ENCODE measurements at regions not wholly inside any gene's neighbourhood (a gene's known extent, or its start where the extent isn't known, plus 50 kb on each side); places are given as distances from the start of the nearest gene placed in this dataset.
"Not testable (repeated sequence)": the region's sequence is repeated elsewhere in the genome, so short reads cannot be mapped to it uniquely, and the experiment has no call there.

DNA sequence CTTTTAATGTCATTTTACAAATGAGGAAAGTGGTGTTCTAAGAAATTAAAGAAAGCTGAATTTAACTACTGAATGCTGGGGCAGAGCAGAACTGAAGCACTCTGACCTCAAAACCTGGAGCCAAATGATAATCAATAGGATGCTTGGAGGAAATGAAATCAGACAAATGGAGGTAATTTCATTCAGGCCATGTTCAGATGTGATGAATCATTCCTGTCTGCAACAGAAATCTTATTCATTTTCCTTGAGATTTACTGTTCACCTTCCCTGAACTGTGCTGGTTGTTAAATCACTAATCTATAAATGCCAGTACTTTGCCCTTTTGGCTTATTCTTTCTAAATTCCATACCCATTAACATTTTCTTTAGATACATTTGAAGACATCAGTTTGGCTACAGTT lies 85.6 kb upstream of the SNX7 start:
- DNase-seq (ENCODE audit: low spot score) = no peak

DNA sequence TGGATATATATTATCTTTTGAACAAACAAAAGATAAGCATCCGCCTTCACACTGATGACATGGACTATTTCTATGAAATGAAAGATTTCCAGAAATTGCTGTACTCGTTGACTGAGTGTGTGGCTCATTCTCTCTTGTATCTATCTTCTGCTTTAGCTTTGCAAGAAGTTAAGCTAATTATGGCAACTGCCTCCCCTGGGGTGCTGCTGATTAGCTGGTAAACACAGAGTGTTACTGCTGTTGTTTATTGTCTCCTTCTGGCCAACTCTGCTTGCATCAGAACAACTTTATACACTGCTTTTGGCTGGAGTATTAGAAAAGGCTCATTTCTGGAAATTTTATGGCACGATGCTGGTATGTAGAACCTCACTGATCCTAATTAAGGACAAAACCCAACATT lies 95.6 kb upstream of the SNX7 start:
- no peak for DNase-seq (ENCODE audit: low spot score)

DNA sequence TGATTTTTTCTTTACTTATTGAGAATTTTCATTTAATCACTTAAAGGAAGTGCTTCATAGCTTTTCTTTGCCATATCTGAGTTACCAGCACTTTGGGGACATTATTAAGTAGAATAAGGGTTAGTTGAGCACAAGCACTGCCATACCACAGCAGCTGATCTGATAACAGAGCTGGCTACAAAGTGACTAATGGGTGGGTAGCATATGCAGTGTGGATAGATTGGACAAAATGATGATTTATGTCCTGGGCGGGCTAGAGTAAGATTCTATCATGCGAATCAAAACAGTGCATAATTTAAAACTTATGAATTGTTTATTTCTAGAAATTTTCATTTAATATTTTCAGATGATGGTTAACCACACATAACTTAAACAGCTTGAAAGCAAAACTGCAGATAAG lies 102.2 kb upstream of the SNX7 start:
- DNase-seq (ENCODE audit: low spot score) = no peak

DNA sequence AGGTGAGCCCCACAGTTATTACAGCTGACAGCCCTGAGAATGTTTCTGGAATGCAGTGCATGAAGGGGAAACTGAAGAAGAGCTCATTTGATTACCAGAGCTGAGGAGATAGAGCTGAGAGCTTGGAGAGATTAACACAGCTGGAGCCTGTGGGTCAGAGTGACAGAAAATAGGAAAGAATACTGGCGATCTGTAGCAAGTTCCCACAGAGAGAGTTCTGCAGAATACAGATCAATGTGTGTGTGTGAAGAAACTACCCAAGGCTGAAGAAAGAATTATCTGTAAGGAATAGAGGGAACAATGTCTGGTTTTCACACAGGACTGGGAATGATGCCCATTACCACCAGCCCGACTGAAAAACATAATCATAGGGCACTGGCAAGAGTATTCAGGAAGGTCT lies 103.6 kb upstream of the SNX7 start:
- no peak for DNase-seq (ENCODE audit: low spot score)

DNA sequence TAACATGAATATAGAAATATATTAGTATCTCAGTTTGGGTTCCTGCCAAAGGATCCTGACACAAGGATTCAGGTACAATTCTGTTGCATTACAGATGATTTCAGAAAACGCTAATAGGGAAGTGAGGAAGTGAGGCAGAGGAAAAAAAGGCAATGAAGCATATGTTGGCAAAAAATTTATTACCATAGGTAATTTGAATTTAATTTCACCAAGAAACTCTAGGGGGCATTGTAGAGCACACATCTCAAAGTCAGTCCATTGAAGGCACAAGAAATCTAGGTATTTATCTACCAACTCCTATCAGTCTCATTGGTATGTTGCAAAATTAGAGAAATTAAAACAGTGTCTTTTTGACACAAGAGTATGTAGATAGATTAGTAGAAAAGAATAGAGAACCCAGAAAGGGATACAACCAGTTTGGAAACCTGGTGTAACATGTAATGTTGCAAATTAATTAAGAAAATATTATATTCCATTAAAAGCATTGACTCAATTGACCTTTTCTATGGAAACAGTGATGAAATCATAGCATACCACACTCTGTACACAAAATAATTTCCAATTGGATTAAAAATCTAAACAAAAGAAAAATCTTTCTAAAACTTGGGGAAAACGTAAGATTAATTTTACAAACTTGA lies 104.9 kb upstream of the SNX7 start:
- DNase-seq (ENCODE audit: low spot score) = no peak

DNA sequence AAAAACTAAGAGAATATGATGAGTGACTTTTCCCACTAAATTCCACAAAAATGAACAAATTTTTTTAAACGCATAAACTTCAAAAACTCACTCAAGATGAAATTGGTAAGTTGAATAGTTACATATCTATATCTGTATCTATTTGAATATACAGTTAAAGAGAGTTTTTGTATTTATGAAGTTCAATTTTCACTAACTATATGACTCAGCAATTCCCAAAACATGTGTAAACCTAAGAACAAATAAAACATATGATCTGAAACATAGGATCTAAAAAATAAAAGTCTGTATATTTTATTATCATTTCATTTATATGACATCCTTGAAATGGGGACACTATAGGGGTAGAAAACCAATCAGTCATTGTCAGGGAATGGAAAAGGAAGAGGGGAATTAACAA lies 105.7 kb upstream of the SNX7 start:
- no peak for DNase-seq (ENCODE audit: low spot score)

DNA sequence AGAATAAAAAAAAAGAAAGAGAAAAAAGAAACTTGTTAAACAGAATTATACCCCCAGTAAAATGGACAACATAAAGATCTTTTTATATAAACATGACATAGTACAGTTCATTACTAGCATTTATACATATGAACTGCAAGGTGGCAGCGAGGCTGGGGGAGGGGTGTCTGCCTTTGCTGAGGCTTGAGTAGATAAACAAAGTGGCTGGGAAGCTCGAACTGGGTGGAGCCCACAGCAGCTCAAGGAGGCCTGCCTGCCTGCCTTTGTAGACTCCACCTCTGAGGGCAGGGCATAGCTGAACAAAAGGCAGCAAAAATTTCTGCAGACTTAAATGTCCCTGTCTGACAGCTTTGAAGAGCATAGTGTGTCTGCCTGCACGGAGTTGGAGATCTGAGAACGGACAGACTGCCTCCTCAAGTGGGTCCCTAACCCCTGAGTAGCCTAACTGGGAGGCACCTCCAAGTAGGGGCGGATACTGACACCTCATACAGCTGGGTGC lies 108.9 kb upstream of the SNX7 start:
- not testable (repeated sequence) for DNase-seq (ENCODE audit: low spot score)

DNA sequence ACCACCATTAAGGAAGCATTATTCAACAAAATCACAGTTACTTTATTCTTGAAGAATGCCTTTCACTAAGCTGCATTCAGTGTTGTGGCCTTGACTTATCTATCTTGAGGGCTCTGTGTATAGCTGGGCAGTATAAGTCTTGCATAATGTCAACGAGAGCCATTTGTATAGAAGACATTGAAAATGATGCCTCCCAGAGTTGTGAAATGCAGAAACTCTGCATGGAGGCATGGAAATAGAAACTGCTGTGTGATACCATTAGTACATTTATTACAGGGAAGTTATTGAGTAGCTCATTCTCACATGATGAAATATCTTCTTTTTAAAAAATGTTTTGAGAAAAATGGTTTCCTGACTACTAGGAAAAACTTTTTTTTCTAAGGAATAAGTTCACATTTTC lies 111.4 kb upstream of the SNX7 start:
- no peak for DNase-seq (ENCODE audit: low spot score)

DNA sequence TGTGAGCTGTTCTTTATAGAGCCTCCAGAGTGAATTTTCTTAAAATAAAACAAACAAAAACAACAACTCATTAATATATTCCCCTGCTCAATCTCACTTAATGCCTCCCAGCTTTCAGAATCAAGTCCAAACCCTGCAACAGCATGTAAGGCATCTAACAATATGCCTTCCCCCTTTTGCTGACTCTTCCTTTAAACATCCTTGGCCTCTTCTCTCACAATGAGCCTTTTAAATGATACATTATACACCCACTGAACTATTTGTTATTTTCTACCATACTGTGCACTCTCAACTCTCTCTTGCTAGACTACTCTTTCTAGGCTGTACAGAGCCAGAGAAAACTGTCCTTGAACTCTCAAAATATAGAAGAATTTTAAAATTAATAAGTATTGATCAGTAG lies 115.2 kb upstream of the SNX7 start:
- DNase-seq (ENCODE audit: low spot score) = no peak

DNA sequence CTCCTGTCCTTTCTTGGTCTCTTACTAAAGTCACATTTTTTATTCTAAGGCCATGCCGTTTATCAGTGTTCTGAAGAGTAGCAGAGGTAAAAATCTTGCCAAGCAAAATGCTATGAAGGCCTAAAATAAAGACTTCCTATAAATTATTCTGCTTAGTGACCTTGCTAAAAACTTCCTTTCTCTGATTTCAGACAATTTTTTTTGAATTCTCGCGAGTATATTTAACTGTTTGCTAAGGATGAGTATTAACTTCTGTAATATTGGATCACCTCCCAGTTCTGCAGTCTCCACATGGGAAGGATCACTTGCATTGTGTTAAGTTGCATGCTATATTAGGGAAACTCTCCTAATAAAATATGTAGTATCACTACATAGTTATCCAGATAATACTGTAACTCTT lies 123.4 kb upstream of the SNX7 start:
- DNase-seq (ENCODE audit: low spot score) = no peak

DNA sequence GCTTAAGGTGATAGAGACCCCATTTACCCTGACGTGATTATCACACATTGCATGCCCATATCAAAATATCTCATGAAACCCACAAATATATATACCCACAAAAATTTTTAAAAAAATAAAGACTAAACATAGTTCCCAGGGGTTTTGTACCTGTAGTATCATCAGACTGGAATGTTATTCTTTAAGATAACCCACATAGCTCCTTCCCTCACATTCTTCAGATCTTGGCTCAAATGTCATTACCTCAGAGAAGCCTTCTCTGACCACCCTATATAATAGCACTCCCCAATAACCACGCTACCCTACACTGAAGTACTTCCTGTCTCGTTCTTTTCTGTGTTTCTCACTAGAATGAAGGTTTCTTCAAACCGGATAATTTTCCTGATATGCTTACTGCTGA lies 138.3 kb upstream of the SNX7 start:
- no peak for DNase-seq (ENCODE audit: low spot score)

DNA sequence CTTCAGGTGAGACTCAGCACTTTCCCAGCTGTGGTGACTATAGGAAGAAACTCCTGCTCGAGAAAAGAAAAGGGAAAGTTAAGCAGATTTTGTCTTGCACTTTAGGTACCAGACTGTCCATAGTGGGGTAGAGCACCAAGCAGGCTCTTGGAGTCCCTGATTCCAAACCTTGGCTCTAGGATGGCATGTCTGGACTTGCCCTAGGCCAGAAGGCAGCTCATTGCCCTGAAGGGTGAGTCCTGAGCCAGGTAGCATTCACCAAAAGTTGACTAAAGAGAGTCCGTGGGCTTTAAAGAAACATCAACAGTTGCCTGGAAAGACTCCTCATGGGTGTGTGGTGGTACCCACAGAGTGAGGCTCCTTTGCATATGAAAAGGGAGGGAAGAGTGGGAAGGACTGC lies 145.2 kb upstream of the SNX7 start:
- DNase-seq (ENCODE audit: low spot score) = no peak

DNA sequence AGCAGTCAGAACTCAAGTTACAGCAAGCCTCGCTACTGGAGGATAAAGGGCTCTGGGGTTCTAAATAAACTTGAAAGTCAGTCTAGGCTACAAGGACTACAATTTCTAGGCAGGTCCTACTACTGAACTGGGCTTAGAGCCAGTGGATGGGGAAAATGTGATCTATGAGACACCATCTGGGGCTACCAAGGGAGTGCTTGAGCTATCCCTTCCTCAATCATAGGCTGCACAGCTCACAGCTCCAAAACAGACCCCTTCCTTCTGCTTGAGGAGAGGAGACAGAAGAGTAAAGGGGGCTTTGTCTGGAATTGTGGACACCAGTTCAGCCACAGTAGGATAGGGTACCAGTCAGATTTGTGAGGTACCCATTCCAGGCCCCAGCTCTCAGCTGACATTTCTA lies 145.8 kb upstream of the SNX7 start:
- DNase-seq (ENCODE audit: low spot score) = no peak

DNA sequence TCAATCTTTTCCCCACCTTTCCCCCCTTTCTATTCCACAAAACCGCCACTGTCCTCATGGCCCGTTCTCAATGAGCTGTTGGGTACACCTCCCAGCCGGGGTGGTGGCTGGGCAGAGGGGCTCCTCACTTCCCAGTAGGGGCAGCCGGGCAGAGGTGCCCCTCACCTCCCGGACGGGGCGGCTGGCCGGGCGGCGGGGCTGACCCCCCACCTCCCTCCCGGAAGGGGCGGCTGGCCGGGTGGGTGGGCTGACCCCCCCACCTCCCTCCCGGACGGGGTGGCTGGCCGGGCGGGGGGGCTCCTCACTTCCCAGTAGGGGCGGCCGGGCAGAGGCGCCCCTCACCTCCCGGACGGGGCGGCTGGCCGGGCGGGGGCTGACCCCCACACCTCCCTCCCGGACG lies 149.3 kb upstream of the SNX7 start:
- DNase-seq (ENCODE audit: low spot score) = not testable (repeated sequence)

DNA sequence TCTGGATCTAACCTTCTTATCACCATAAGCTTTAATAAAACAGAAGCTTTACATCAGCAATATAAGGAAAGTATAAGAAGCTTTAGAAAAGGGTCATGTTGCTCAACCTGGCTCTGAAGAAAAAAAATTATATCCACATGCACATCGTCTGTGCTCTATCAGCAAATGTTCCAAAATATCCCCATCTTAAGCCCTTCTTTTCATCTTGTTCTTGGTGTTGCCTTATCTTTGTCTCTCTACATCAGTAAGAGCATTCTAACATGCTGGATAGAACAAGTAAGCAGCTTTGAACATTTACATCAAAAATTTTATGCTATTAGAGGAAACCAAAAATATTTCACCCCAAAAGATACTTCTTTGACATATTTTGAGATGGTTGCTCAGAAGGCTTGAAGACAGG lies 157.8 kb upstream of the SNX7 start:
- DNase-seq (ENCODE audit: low spot score) = no peak

DNA sequence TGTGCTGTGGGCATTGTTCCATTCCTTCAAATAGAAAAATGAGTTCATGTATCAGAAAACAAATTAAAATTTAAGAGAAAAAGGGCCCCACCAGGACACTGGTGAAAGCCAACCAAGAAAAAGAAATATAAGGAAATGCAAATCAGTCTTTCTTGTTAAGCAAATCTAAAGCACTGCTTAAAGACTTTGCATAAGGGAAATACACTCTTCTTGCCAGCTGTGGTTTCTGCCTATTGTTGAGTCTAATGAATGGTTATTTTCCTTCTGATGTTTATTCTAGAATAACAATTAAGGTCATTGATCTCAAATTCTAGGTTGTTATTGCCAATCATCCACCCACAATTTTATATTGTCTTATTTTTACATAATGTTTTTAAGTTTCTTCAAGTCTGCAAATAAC lies 158.6 kb upstream of the SNX7 start:
- DNase-seq (ENCODE audit: low spot score) = no peak

DNA sequence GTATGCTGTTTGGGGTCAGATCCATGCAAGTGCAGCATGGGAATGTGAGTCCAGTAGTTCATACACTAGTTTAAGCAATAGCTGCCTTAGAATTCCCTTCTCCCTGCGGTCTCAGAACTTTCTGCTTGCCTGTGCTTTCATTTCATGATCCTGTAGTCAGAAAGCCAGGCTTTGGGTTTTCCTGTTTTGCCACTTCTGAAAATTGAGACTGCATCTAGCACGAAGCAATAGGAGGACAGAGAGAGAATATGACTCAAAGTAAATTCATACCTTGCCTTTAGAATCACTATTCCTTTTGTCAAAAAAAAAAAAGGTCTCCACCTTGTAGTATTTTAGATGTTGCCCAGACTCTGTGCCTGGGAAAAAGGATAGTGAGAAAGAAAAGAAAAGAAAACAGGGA lies 161.2 kb upstream of the SNX7 start:
- no peak for DNase-seq (ENCODE audit: low spot score)

DNA sequence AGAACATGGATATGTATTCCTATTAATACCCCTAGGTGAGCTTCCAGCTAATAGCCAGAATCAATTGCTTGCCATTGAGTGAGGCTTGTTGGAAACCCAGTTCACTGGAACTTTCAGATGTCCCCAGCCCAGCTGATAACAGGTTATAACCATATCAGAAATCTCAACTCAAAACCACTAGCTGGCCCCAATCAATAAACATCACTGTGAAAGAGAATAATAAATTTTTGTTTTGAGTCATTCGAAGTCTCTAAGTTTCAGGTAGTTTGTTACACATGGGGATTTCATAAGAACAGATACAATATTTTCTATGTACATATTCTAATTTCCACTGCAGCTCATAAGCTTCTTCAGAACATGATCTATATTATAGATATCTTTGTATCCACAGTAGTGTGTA lies 162.9 kb upstream of the SNX7 start:
- no peak for DNase-seq (ENCODE audit: low spot score)

DNA sequence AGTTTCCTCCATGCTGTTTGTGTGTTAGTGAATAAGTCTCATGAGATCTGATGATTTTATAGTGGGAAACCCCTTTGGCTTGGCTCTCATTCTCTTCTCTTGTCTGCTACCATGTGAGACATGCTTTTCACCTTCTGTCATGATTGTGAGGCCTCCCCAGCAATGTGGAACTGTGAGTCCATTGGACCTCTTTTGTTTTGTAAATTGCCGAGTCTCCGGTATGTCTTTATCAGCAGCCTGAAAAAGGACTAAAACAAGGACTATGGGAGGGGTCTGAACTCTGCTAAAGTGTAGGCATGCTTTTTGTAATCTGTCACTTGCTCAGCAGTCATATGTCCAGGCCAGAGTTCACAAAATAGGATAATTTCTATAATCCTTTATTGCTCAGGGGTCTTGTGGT lies 164.0 kb upstream of the SNX7 start:
- DNase-seq (ENCODE audit: low spot score) = no peak

DNA sequence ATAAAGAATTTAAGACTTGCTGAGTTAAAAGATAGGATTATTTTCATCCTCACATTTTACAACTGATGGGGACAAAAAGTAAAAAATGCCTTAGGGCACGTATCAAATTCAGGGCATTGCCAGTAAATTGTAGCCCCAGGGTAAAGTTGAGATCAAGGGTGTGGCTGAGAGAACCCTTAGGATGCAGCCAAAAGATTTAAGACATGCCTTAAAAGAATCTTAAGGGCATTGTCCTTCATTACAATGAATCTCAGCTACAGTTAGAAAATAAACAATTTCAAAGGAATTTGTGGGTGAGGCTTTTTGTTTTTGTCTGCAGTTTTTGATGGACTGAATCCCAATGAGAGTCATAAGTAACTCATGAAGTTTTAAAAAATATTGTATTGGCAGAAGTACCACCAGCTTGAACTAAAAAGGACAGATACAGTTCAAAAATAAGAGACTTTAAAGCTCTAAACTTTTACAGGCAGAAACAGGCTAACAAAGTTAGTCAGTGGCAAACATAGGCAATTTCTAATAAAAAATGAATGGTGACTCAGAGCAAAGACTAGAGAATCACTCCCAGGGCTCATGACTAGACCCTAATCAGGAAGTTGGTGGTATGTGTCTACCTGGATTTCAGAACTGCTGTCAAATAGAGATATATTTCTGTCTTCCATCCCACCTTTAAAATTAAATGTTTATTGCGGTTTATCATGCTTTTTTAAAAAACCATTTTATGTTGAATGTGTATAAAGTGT lies 165.1 kb upstream of the SNX7 start:
- DNase-seq (ENCODE audit: low spot score) = no peak

DNA sequence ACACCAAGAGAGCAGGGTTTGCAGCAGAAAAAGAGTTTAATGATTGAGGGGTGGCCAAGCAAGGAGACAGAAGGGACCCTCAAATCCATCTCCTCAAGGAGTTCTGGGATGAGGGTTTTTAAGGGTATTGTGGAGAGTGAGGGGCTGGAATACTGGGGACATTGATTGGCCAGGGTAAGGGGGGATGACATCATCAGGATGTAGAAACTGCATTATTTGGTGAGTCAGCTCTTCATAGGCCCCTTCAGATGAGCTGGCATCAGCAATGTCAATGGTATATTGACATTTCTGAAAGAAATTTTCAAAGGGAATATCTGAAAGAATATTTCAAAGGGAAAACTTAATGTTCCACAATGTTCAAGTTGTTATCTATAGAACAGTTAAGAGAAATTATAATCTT lies 168.1 kb upstream of the SNX7 start:
- no peak for DNase-seq (ENCODE audit: low spot score)

DNA sequence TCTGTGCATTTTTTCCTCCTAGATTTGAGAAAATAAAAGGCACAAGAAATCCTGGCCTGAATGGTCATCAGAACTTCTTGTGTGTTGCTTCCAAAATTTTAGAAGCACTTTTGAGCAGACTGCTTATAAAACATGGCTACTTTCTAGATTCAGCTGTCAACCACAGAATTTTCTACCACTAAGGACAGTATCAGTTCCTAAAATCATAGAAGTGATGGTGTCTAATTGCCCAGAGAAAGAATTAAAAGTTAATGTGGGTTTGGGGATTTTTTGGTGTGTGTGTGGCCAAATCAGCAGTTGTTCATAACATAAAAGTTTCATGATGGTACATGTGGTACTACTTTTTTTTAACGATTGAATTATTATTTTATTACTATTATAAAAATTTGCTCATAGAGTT lies 171.4 kb upstream of the SNX7 start:
- DNase-seq (ENCODE audit: low spot score) = no peak

DNA sequence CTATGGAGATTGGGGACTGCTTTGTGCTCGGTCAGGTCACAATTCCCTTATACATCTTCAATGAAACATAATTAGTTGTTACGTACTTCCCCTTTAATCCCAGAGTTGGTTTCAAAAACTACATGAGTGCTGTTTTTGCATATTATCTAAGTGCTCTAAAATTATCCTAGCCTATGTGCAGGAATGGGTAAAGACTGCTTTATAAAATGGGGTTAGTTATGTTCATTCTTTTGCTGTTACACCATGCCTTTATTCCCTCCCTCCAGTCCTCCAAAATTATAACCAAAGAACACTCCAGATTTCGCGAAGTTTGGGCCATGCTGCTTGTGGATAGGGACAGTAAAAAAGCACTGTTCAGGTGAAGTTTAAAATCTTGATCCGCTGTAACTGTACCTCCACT lies 173.9 kb upstream of the SNX7 start:
- DNase-seq (ENCODE audit: low spot score) = no peak

DNA sequence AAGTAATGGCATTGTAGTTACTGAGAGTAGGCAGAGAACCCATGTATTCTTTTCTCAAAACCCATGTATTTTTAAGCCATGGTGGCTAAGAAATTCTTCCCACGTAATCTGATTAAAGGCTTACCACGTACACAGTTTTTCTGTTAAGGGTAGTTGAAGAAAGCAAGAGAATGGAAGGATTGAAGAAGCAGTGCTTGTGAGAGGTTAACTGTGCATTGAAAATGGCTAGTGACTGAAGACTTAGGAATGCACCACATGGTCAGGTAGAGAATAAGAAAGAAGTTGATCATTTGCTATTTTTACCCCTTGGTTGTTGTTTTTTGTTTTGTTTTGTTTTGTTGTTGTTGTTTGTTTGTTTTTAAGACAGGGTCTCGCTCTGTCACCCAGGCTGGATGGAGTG lies 178.9 kb upstream of the SNX7 start:
- DNase-seq (ENCODE audit: low spot score) = no peak
